ENCODE measurements at regions not wholly inside any gene's neighbourhood (a gene's known extent, or its start where the extent isn't known, plus 50 kb on each side); places are given as distances from the start of the nearest gene placed in this dataset.

DNA sequence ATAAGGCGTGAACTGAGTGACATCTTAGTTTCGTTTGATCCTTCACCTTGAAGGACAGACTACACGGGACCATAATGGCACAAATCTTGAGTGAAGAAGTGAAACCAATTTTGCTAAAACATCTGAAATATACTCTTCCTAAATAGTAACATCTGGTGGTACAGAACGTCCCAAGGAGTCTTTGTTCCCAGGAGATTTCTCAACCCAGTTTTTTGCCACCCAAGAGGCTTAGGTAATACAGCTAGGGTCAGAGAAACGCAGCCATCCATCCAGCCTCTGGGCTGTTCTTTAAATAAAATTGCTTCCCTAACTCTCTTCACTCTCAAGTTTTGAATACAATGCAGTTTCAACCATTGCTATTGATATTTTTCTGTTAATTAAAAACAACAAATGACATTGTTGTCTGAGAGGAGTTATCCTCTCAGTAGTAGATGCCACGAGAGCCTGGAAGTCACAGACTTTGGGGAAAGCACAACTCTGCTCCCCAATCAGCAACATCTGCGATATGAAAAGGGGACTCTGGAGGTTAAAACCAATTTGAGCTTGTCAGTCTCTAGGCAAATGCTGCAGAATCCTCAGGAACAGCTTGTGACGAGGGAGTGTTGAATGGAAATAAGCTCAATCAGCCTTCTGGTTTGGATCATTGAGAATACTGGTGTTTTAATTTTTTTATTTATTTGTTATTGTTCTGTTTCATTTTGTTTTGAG lies 394.3 kb upstream of the ADGRL2 start:
- TF ChIP-seq YY1 (IDR thresholded peaks at IDR 0.05; ENCODE audit: insufficient read depth, insufficient read length) (no peak), ZNF274 (IDR thresholded peaks at IDR 0.05; ENCODE audit: low read depth, low read length) (no peak)
